Left hindlimb (tissue), 1 donor: ENCODE measurements at regions not wholly inside any gene's neighbourhood (a gene's known extent, or its start where the extent isn't known, plus 50 kb on each side); places are given as distances from the start of the nearest gene placed in this dataset.
"Not testable (repeated sequence)": the region's sequence is repeated elsewhere in the genome, so short reads cannot be mapped to it uniquely, and the experiment has no call there.

Experiments used
- DNase-seq: peaks from one replicate; pipeline ENCODE4 v3.0.0-alpha.2; 2018

GRCh38 chr2:87468429-87468981 is 279.4 kb upstream of the PLGLB2 start:
- DNase-seq: not testable (repeated sequence)

DNA sequence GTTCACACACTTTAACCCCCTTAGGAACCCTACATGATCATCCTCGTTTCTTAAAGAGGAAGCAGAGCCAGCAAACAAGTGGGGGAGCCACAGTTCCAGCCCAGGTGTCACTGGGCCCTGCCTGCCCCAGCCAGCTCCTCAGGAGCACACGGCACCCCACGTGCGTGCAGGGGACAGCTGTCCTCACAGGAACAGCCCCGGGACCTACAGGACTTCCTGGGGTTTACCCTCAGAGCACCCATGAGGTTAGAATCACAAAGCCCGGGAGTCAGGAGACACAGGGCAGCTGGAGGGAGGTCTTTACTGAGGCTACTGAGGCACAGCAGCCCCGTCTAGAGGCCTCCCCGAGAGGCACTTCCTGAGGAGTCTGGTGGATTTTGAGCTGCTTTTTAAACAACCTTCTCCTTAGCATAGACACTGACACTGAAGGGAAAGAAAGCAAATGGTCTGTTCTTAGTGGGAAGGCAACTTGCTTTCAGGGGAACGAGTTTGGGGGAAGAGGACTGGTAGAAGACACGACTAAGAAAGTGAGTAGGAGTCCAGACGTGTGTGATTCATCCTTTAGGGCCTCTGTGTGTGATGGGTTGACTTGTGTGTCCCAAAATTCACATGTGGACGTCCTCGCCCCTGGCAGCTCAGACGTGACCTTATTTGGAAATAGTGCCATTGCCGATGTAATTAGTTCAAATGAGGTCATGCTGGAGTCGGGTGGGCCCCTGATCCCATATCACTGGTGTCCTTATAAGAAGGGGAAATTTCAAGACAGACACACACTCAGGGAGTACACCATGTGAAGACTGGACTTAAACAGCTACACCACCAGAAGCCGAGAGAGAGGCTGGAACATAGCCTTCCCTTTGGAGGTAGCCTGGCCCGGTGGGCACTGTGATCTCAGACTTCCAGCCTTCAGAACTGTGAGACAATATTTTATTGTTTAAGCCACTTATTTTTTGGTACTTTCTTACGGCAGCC is 278.4 kb upstream of the PLGLB2 start:
- DNase-seq: not testable (repeated sequence)

GRCh38 chr2:87470381-87471380 is 277.2 kb upstream of the PLGLB2 start:
- not testable (repeated sequence) for DNase-seq

DNA sequence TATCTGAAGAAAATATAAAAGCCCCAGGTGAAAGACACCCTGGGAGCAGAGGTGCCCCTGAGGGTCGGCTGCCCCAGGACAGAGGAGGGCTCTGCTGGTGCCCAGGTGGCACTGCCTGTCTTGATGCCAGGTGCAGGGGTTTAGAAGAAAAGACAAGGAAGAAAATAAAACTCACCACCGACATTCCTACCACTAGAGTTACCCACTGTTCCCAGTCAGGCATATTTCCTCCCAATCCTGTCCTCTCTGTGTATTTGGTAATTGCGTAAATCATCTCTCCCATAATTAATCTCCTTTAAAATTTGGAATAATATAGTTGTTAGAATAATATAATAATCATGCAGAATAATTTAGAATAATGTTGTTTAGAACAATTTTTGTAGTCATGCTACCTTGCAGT is 276.4 kb upstream of the PLGLB2 start:
- DNase-seq: not testable (repeated sequence)

- not testable (repeated sequence) for DNase-seq
These were observed 271.5 kb upstream of the PLGLB2 start for GRCh38 chr2:87476223-87476872.

DNA sequence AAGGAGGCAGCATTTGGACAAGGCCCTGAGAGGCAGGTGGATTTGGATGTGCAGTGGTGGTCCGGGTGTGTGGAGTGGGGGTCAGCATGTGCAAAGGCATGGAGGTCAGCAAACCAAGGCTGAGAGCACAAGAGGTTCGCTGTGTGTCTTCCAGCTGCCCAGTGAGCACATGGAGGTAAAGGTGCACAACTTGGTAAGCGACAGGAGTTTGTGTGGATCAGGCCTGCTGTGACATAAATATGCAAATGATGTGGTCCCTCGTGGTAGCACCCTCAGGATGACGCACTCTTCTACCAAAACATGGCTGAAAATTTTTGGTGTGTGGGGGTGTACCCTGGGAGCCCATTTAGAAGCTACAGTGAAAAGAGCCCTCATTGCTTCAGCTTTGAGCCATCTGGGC is 271.0 kb upstream of the PLGLB2 start:
- DNase-seq: not testable (repeated sequence)

- not testable (repeated sequence) for DNase-seq
These were observed 270.0 kb upstream of the PLGLB2 start for GRCh38 chr2:87477669-87478428.

GRCh38 chr2:87478911-87479310 is 269.0 kb upstream of the PLGLB2 start:
- DNase-seq: not testable (repeated sequence)

DNA sequence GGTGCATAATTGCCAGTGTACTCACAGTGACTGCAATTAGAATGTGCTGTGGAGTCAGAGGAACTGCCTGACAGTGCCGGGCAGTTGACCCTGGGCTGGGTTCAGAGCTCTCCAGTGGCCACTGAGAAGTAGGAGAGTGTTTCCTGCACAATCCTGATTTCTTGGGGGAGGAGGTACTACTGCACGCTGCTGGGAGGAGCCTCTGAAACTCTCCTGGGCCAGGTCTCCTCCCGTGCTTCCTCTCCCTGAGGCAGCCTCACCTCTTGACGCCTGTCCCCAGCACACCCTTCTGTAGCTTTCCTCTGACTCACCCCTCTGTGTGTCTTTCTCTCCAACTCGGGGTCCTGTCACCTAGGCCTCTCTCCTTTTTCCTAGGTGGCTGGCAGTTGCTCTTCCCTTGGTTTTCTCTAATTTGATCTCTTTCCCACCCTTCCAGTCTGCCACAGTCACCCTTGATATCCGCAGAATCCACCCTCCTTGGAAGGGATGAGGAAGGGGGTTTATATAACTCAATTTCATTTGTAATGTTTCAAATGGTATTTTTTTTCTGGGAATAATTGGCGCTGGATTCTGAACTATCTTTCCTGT is 264.7 kb upstream of the PLGLB2 start:
- DNase-seq: not testable (repeated sequence)

- DNase-seq: not testable (repeated sequence)
These were observed 263.5 kb upstream of the PLGLB2 start for GRCh38 chr2:87484363-87484762.

- DNase-seq: not testable (repeated sequence)
These were observed 262.4 kb upstream of the PLGLB2 start for GRCh38 chr2:87485455-87485854.

- DNase-seq: not testable (repeated sequence)
These were observed 262.0 kb upstream of the PLGLB2 start for GRCh38 chr2:87485884-87486283.

DNA sequence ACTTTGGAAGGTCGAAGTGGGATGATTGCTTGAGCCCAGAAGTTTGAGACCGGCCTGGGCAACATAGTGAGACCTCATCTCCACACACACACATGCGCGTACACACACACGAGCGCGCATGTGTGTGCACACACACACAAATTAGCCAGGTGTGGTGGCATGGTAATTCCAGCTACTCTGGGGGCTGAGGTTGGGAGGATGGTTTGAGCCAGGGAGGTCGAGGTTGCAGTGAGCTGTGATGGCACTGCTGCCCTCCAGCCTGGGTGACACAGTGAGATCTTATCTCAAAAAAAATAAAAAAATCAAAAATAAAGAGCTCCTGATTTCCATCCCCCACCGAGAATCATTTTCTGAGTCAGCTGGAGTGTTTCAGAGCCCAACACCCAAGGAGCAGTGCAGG is 261.5 kb upstream of the PLGLB2 start:
- DNase-seq: not testable (repeated sequence)

- not testable (repeated sequence) for DNase-seq
These were observed 259.9 kb upstream of the PLGLB2 start for GRCh38 chr2:87488021-87488420.

DNA sequence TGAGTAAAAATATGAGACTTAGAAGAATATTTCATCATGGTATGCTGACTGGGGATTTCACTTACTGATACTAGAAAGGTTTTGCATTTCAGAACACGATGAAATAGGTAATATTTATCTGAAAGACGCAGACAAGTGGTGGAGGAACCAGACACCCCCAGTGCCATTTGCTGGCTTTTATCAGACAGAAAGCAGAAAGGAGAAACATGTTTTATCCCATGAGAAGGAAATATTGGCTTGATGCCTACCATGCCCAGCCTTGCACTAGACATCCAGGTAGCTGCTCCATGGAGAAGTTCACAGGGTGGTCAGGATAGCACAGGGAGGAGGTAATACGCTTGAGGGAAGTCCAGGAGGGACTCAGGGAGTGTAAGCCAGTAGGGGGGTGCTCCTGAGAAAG is 258.9 kb upstream of the PLGLB2 start:
- not testable (repeated sequence) for DNase-seq

- not testable (repeated sequence) for DNase-seq
These were observed 253.0 kb upstream of the PLGLB2 start for GRCh38 chr2:87494846-87495245.

DNA sequence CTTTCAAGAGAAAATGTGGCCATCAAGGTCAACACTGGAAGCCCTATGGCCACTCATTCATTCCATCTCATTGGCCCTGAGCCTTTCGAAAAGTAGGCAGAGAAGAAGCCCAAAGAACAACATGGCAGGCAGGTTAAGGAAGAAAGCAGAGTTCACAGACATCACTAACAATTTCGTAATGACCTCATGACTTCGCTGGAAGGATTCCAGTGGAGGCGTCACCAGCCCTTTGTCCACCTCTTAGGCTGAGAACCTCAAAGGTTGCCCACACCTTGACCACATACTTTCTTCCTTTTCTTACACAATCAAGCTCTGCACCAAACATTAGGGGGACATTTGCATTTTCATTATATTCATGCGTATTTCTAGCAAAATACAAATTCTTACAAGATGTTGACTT is 252.4 kb upstream of the PLGLB2 start:
- not testable (repeated sequence) for DNase-seq

DNA sequence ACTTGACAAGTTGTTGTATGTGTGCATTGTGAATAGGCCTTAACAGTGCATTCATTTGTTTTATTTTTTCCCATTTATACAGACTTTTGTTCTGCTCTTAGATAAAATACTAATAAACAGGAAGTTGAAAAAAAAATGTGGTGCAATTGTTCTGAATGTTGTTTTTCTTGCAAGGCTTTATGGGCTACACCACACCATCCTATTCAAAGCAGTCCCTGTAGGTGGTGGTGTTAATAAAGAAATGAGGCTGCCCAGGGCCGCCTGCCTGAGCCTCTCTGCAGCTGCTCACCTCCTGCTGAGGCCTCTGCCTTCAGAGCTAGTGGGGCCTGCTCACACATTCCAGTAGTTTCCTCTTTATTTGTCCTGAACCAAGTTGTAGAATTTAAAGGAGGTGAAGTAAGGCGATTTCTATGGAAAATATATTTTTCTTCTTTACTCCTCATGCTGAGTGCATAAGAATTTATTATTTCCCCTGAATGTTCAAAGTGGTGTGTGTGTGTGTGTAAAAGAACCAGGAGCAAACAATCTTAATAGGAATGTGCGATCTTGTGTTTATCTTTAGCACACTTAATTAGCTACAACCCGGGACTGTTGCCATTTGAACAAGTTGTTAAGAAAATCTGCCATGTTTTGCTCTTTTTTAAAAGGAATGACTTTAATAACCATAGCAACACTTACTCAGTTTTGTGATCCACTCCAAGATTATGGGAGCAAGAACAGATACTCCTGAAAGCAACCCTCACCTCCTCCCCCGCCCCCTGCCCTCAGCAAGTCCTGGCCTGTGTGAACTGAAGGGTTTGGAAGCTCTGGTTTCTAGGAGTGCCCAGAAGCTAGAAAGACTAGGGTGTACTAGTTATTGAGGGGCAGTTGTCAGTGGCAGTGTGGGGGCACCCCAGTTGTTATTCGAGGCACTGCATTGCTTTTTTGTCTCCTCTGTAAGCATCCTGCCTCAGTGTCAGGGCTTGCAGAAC is 251.6 kb upstream of the PLGLB2 start:
- DNase-seq: not testable (repeated sequence)

DNA sequence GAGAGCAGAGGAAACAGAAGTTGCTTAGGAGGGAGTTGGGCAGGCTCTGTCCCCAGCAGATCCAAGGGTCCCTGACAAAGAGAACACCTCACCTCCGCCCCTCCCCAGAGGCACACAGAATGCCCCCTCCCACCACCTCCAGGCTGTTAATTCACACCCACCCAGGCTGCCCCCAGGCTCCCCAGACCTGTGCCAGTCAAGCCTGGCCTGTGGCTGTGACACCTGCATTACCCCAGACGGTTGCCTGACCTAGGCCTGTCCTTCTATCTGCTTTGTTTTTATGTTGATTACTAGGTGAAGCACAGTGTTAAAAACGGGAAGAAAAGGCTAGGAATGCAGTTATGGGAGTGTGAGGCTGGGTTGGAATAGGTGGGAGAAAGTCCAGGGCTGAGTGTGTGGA is 250.8 kb upstream of the PLGLB2 start:
- not testable (repeated sequence) for DNase-seq

DNA sequence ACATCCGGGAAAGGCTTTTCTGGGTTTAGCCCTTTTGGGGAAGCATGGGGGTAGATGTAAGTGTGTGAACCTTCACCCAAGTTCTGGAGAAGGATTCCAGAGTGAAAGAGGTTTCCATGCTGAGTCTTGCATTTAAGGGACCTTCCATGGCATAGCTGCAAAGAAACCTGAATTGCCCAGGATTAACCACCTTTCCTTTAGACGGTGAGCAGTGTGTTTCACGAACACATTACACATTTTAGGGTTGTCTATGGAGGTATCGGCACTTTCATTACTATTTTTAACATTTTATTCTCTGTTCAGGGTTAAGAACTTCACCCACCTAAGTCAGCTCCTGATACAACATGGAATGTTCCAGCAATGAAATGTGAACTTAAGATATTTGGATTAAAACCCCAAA is 250.2 kb upstream of the PLGLB2 start:
- DNase-seq: not testable (repeated sequence)
